ENCODE measurements at regions not wholly inside any gene's neighbourhood (a gene's known extent, or its start where the extent isn't known, plus 50 kb on each side); places are given as distances from the start of the nearest gene placed in this dataset.
"Not testable (repeated sequence)": the region's sequence is repeated elsewhere in the genome, so short reads cannot be mapped to it uniquely, and the experiment has no call there.

DNA sequence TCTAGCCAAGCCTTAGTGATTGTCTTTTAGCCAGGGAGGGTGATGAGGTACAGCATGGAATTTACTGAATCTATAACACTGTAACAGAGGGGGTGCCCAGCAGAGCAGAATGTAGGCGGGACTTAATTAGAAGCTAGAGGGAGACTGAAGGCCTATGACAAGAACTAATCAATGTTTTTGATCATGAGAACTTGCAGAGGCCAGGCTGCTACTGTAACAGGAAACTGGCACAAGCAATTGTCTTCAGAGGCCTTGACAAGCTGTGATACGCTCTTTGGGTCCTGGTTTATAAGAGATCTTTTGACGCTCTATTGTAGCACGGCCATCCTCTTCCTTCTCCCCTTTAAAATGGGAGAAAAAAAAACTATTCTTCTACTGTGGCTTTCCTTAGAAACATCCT lies 1297.3 kb downstream of the JRKL start:
- H3K4me1 ChIP-seq (ENCODE audit: control extremely low read depth in 1 of 4, control insufficient read depth in 4 of 4, insufficient read depth in 4 of 4, low read length in 3 of 4), result peaks cover 0 to 4% (median under 1%) of the 10 kb centered on the region in 4 experiments
- H3K4me3 ChIP-seq (ENCODE audit: control insufficient read depth in 1 of 7, extremely low read depth in 1 of 7, insufficient read depth in 4 of 7, low read depth in 2 of 7, low read length in 6 of 7), result no peak overlapping the region
- CTCF ChIA-PET, result no interaction called here
- no peak for DNase-seq
- POLR2A ChIA-PET, result no interaction called here
- 92% methylated on average over 2 of the region's 4 CpGs for WGBS (ENCODE audit: insufficient coverage)
- H3K9me3 ChIP-seq (ENCODE audit: control extremely low read depth in 1 of 5, control insufficient read depth in 4 of 5, insufficient read depth in 2 of 5, low read depth in 1 of 5, low read length in 4 of 5), result no peaks in the 10 kb centered on the region
- H3K27me3 ChIP-seq (replicated peaks in 2 of 5; ENCODE audit: control insufficient read depth in 4 of 5, insufficient read depth in 5 of 5, low read length in 4 of 5), result no peaks in the 10 kb centered on the region
- no peaks in the 10 kb centered on the region for H3K36me3 ChIP-seq (ENCODE audit: control insufficient read depth in 4 of 4, insufficient read depth in 4 of 4, low read length in 3 of 4)
- H3K27ac ChIP-seq (ENCODE audit: insufficient read depth in 1 of 2, low read depth in 1 of 2, low read length in 2 of 2, poor library complexity in 1 of 2, severe bottlenecking in 2 of 2), result no peak overlapping the region

GRCh38 chr11:97691061-97691460 lies 1301.2 kb downstream of the JRKL start:
- ChIA-PET CTCF (no interaction called here), POLR2A (no interaction called here)
- Histone ChIP-seq H3K4me3 (ENCODE audit: control insufficient read depth in 1 of 7, extremely low read depth in 1 of 7, insufficient read depth in 4 of 7, low read depth in 2 of 7, low read length in 6 of 7) (no peak overlapping the region), H3K36me3 (ENCODE audit: control insufficient read depth in 4 of 4, insufficient read depth in 4 of 4, low read length in 3 of 4) (no peaks in the 10 kb centered on the region), H3K27me3 (replicated peaks in 2 of 5; ENCODE audit: control insufficient read depth in 4 of 5, insufficient read depth in 5 of 5, low read length in 4 of 5) (no peaks in the 10 kb centered on the region), H3K27ac (ENCODE audit: insufficient read depth in 1 of 2, low read depth in 1 of 2, low read length in 2 of 2, poor library complexity in 1 of 2, severe bottlenecking in 2 of 2) (no peak overlapping the region), H3K4me1 (ENCODE audit: control extremely low read depth in 1 of 4, control insufficient read depth in 4 of 4, insufficient read depth in 4 of 4, low read length in 3 of 4) (no peaks in the 10 kb centered on the region), H3K9me3 (ENCODE audit: control extremely low read depth in 1 of 5, control insufficient read depth in 4 of 5, insufficient read depth in 2 of 5, low read depth in 1 of 5, low read length in 4 of 5) (peaks cover 0 to 2% (median 0%) of the 10 kb centered on the region in 5 experiments)
- WGBS (ENCODE audit: insufficient coverage), result no CpG with 5 or more reads among the region's 1 CpG
- no peak for DNase-seq

DNA sequence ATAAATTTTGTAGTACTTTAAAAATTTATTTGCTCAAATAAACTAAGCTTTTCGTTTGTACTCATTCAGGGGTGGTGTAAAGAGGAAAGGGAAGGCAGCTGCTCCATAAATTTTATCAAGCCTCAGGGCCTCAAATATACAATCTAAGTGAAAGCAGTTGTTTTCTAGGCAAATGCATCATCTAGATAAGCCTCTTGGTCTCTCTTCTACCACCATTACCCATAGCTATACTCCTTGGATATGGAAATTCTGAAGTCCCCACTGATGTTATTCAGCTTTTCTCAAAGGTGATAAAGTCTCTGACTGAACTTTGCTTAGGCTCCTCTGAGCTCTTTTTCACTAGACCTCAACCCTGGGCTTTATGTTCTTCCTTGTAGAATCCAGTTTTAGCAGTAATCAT lies 1313.1 kb downstream of the JRKL start:
- Histone ChIP-seq H3K4me3 (ENCODE audit: control insufficient read depth in 1 of 7, extremely low read depth in 1 of 7, insufficient read depth in 4 of 7, low read depth in 2 of 7, low read length in 6 of 7) (no peak overlapping the region), H3K9me3 (ENCODE audit: control extremely low read depth in 1 of 5, control insufficient read depth in 4 of 5, insufficient read depth in 2 of 5, low read depth in 1 of 5, low read length in 4 of 5) (no peaks in the 10 kb centered on the region), H3K36me3 (ENCODE audit: control insufficient read depth in 4 of 4, insufficient read depth in 4 of 4, low read length in 3 of 4) (no peaks in the 10 kb centered on the region), H3K27ac (ENCODE audit: insufficient read depth in 1 of 2, low read depth in 1 of 2, low read length in 2 of 2, poor library complexity in 1 of 2, severe bottlenecking in 2 of 2) (peak overlapping the region; percentile 45 to 52), H3K27me3 (replicated peaks in 2 of 5; ENCODE audit: control insufficient read depth in 4 of 5, insufficient read depth in 5 of 5, low read length in 4 of 5) (no peaks in the 10 kb centered on the region), H3K4me1 (ENCODE audit: control extremely low read depth in 1 of 4, control insufficient read depth in 4 of 4, insufficient read depth in 4 of 4, low read length in 3 of 4) (peaks cover 0 to 11% (median 2%) of the 10 kb centered on the region in 4 experiments)
- ChIA-PET POLR2A (no interaction called here), CTCF (no interaction called here)
- DNase-seq, result peak; percentile 16 to 79 (median 54)
- no CpG with 5 or more reads among the region's 1 CpG for WGBS (ENCODE audit: insufficient coverage)

GRCh38 chr11:97703851-97704250 lies 1314.0 kb downstream of the JRKL start:
- peak in 1 of 3 donors; percentile 8 for DNase-seq
- CTCF ChIA-PET, result no interaction called here
- H3K27ac ChIP-seq (ENCODE audit: insufficient read depth in 1 of 2, low read depth in 1 of 2, low read length in 2 of 2, poor library complexity in 1 of 2, severe bottlenecking in 2 of 2), result peak overlapping the region in 1 of 2 experiments; percentile 45
- peaks cover 0 to 11% (median 2%) of the 10 kb centered on the region in 4 experiments for H3K4me1 ChIP-seq (ENCODE audit: control extremely low read depth in 1 of 4, control insufficient read depth in 4 of 4, insufficient read depth in 4 of 4, low read length in 3 of 4)
- 90% methylated on average over 2 of the region's 3 CpGs for WGBS (ENCODE audit: insufficient coverage)
- no peaks in the 10 kb centered on the region for H3K27me3 ChIP-seq (replicated peaks in 2 of 5; ENCODE audit: control insufficient read depth in 4 of 5, insufficient read depth in 5 of 5, low read length in 4 of 5)
- H3K4me3 ChIP-seq (ENCODE audit: control insufficient read depth in 1 of 7, extremely low read depth in 1 of 7, insufficient read depth in 4 of 7, low read depth in 2 of 7, low read length in 6 of 7), result no peak overlapping the region
- H3K36me3 ChIP-seq (ENCODE audit: control insufficient read depth in 4 of 4, insufficient read depth in 4 of 4, low read length in 3 of 4), result no peaks in the 10 kb centered on the region
- H3K9me3 ChIP-seq (ENCODE audit: control extremely low read depth in 1 of 5, control insufficient read depth in 4 of 5, insufficient read depth in 2 of 5, low read depth in 1 of 5, low read length in 4 of 5), result no peaks in the 10 kb centered on the region
- POLR2A ChIA-PET, result no interaction called here

DNA sequence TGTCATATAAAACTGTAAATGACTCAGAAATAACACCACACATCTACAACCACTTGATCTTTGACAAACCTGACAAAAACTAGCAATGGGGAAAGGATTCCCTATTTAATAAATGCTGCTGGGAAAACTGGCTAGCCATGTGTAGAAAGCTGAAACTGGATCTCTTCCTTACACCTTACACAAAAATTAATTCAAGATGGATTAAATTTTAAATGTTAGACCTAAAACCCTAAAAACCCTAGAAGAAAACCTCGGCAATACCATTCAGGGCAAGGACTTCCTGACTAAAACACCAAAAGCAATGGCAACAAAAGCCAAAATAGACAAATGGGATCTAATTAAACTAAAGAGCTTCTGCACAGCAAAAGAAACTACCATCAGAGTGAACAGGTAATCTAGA lies 1315.3 kb upstream of the CNTN5 start:
- H3K4me3 ChIP-seq (ENCODE audit: control insufficient read depth in 1 of 7, extremely low read depth in 1 of 7, insufficient read depth in 4 of 7, low read depth in 2 of 7, low read length in 6 of 7); POLR2A ChIA-PET; H3K36me3 ChIP-seq (ENCODE audit: control insufficient read depth in 4 of 4, insufficient read depth in 4 of 4, low read length in 3 of 4); CTCF ChIA-PET; H3K27ac ChIP-seq (ENCODE audit: insufficient read depth in 1 of 2, low read depth in 1 of 2, low read length in 2 of 2, poor library complexity in 1 of 2, severe bottlenecking in 2 of 2); H3K27me3 ChIP-seq (replicated peaks in 2 of 5; ENCODE audit: control insufficient read depth in 4 of 5, insufficient read depth in 5 of 5, low read length in 4 of 5); H3K9me3 ChIP-seq (ENCODE audit: control extremely low read depth in 1 of 5, control insufficient read depth in 4 of 5, insufficient read depth in 2 of 5, low read depth in 1 of 5, low read length in 4 of 5): not testable (repeated sequence)
- no CpG with 5 or more reads among the region's 1 CpG for WGBS (ENCODE audit: insufficient coverage)
- DNase-seq, result peak in 1 of 3 donors; percentile 26
- peaks cover 0 to 11% (median 2%) of the 10 kb centered on the region in 4 experiments for H3K4me1 ChIP-seq (ENCODE audit: control extremely low read depth in 1 of 4, control insufficient read depth in 4 of 4, insufficient read depth in 4 of 4, low read length in 3 of 4)

DNA sequence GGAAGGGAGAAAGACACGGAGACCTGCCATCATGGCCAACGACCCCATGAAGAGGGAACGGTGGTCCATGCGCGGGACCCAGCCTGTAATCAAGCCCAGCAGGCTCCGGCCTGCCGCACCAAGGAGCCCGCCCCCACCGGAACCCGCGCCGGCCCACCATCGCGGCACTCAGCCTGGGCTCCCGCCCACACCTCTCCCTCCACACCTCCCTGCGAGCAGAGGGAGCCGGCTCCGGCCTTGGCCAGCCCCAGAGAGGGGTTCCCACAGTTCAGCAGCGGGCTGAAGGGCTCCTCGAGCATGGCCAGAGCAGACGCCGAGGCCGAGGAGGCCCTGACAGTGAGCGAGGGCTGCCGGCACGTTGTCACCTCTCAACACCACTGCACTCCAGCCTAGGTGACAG lies 1302.8 kb upstream of the CNTN5 start:
- Histone ChIP-seq H3K36me3 (ENCODE audit: control insufficient read depth in 4 of 4, insufficient read depth in 4 of 4, low read length in 3 of 4) (no peaks in the 10 kb centered on the region), H3K4me1 (ENCODE audit: control extremely low read depth in 1 of 4, control insufficient read depth in 4 of 4, insufficient read depth in 4 of 4, low read length in 3 of 4) (no peaks in the 10 kb centered on the region), H3K27me3 (replicated peaks in 2 of 5; ENCODE audit: control insufficient read depth in 4 of 5, insufficient read depth in 5 of 5, low read length in 4 of 5) (no peaks in the 10 kb centered on the region), H3K4me3 (ENCODE audit: control insufficient read depth in 1 of 7, extremely low read depth in 1 of 7, insufficient read depth in 4 of 7, low read depth in 2 of 7, low read length in 6 of 7) (no peak overlapping the region), H3K27ac (ENCODE audit: insufficient read depth in 1 of 2, low read depth in 1 of 2, low read length in 2 of 2, poor library complexity in 1 of 2, severe bottlenecking in 2 of 2) (no peak overlapping the region), H3K9me3 (ENCODE audit: control extremely low read depth in 1 of 5, control insufficient read depth in 4 of 5, insufficient read depth in 2 of 5, low read depth in 1 of 5, low read length in 4 of 5) (peaks cover 0 to 3% (median 0%) of the 10 kb centered on the region in 5 experiments)
- DNase-seq, result no peak
- ChIA-PET POLR2A (no interaction called here), CTCF (no interaction called here)
- WGBS (ENCODE audit: insufficient coverage), result 96% methylated on average over 20 of the region's 26 CpGs

DNA sequence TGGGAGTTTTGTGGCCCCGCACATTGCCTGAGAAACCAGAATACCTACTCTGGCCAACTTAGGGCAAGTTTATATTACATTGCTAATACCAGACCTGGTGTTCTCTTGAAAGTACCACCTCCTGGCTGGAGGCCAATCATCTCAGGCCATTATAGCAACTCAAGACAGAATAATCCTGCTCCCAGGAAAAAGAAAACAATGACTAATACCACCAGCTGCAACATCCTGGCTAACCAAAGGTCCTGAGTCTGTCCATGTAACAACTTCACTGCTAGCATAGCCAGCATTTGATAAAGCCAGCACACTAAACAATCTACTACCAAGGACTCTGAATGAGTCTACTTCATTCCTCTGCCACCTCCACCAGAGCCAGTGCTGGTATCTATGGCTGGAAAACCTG lies 1298.7 kb upstream of the CNTN5 start:
- Histone ChIP-seq H3K9me3 (ENCODE audit: control extremely low read depth in 1 of 5, control insufficient read depth in 4 of 5, insufficient read depth in 2 of 5, low read depth in 1 of 5, low read length in 4 of 5) (peaks cover 0 to 3% (median 0%) of the 10 kb centered on the region in 5 experiments), H3K4me1 (ENCODE audit: control extremely low read depth in 1 of 4, control insufficient read depth in 4 of 4, insufficient read depth in 4 of 4, low read length in 3 of 4) (no peaks in the 10 kb centered on the region), H3K4me3 (ENCODE audit: control insufficient read depth in 1 of 7, extremely low read depth in 1 of 7, insufficient read depth in 4 of 7, low read depth in 2 of 7, low read length in 6 of 7) (no peak overlapping the region), H3K27ac (ENCODE audit: insufficient read depth in 1 of 2, low read depth in 1 of 2, low read length in 2 of 2, poor library complexity in 1 of 2, severe bottlenecking in 2 of 2) (no peak overlapping the region), H3K36me3 (ENCODE audit: control insufficient read depth in 4 of 4, insufficient read depth in 4 of 4, low read length in 3 of 4) (no peaks in the 10 kb centered on the region), H3K27me3 (replicated peaks in 2 of 5; ENCODE audit: control insufficient read depth in 4 of 5, insufficient read depth in 5 of 5, low read length in 4 of 5) (no peaks in the 10 kb centered on the region)
- ChIA-PET POLR2A (no interaction called here), CTCF (no interaction called here)
- 100% methylated on average over 1 of the region's 1 CpG for WGBS (ENCODE audit: insufficient coverage)
- no peak for DNase-seq

Data from common myeloid progenitor, CD34-positive (primary cell).